ENCODE measurements at regions not wholly inside any gene's neighbourhood (a gene's known extent, or its start where the extent isn't known, plus 50 kb on each side); places are given as distances from the start of the nearest gene placed in this dataset.

- no peak for TF ChIP-seq CTCF (IDR thresholded peaks at IDR 0.05)
- no peak for TF ChIP-seq POLR2A (IDR thresholded peaks at IDR 0.05)
Measured at GRCh38 chr1:34364376-34364775, 187.7 kb downstream of the C1orf94 start.

Measured in adrenal gland (tissue), 5 donors.